Stimulated activated CD8-positive, alpha-beta memory T cell treated with anti-CD3 and anti-CD28 coated beads, Interleukin-2, amount 100 ng/mL, for 48 hours (primary cell): ENCODE measurements at regions not wholly inside any gene's neighbourhood (a gene's known extent, or its start where the extent isn't known, plus 50 kb on each side); places are given as distances from the start of the nearest gene placed in this dataset.

Experiments
- DNase-seq, 2 donors: peaks; one replicate each; pipeline ENCODE4 v3.0.0-alpha.2; 2020; ENCODE audit warnings: low read depth in 2 of 2

GRCh38 chr2:181305301-181306123 is 151.7 kb upstream of the ITGA4 start:
- no peak for DNase-seq

- no peak for DNase-seq
Observed at GRCh38 chr2:181306785-181307184, 150.4 kb upstream of the ITGA4 start.

- DNase-seq, result no peak
Observed at GRCh38 chr2:181307203-181307991, 149.8 kb upstream of the ITGA4 start.

- DNase-seq, result no peak
Observed at GRCh38 chr2:181308766-181309515, 148.2 kb upstream of the ITGA4 start.

DNA sequence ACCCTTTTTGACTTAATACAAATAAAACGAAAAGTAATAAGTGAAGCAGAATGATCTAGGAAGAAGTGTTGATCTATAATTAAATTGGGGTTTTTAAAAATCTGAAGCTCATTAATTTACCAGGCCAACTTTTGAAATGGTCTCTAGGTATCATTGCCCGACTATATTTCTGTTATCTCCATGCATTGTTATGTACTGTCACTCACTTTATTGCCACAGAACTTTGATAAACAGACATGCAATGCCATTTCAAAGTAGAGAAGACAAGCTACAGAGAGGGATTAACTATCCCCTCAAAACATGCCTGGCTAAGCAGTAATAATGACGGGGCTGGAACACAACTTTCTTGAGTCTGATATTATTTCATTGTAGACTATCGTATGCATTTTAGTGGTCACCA is 147.6 kb upstream of the ITGA4 start:
- DNase-seq, result no peak

DNA sequence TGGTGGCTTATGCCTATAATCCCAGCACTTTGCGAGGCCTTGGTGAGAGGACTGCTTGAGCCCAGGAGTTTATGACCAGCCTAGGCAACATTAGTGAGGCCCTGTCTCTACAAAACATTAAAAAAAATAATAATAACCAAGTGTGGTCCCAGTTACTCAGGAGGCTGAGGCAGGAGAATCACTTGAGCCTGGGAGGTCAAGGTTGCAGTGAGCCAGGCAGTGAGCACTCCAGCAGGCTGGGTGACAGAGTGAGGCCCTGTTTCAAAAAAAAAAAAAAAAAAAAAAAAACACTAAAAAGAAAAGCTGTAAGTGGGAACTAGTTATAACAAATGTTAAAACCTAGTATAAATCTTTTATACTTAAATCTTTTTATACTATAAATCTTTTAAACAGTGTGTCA is 146.2 kb upstream of the ITGA4 start:
- DNase-seq, result no peak

DNA sequence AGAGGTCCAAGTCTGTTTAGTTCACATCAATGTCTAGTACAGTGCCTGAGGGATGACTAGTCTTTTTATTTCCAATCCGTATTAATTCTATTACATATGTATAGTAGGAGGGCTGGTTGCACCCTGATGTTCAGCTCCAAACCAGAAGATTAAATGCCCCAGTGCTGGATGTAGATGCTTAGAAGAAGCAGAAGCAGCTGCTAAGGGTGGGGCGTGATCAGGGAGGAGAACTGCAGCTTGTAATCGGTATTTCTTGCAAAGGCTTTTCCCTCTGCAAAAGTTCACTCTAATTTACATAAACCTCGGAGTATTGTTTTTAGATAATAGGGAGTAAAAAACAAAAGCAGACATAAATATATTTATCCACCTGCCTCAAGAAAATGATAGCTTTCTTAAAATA is 145.3 kb upstream of the ITGA4 start:
- DNase-seq, result no peak

DNA sequence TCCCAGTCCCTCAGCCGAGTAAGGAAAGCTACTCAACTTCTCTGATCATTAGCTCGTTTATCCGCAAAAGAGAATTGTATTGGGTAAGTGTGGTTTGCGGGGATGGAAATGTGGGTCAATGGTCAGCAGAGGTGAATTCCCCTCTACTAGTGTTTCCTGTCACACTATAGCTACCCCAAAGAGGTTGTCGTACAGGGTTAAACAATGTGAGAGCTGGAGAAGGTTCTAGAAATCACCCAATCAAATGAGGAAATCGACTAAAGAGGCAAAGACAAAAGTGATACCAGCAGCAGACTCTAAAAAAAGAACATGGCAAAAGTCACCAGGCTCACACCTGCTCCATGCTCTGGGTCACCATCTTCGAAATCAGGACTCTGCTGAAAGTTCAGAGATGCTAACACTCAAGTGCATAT is 144.7 kb upstream of the ITGA4 start:
- no peak for DNase-seq

DNA sequence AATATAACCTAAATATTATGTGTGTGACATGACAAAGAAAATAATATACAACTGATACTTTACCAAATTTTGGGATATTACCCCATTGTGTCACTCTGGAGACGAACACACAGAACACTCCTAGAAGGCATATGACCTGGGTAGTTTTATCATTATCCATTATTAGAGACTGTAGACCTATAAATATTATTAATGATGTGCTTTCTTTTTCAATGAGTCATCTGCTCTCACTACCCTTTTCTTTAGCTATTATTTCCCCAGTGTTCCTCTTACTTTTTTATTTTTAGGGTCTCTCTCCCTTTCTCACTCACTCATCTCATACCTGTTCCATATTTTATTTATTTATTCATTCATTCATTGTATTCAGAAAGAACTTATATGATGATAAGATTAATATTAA is 143.3 kb upstream of the ITGA4 start:
- DNase-seq, result no peak

DNA sequence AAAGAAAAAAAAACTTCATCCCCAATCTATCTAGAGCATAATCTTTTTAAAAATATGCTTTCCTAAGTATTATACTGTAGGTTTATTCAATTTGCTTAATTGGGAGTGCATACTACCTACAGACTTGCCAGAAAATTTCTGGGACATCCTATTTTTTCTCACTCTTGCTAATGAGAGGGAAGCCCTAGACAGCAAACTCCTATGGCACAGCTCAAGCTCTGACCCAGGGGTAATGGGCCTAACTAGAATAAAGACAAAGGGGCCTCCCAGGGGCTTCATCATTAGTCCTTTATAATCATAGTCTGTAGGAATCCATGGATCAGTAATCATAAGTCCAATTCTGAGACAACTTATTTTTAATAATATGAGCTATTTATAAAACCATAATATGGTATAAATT is 142.6 kb upstream of the ITGA4 start:
- DNase-seq, result no peak

GRCh38 chr2:181317511-181317910 is 139.7 kb upstream of the ITGA4 start:
- DNase-seq, result no peak

- no peak for DNase-seq
Observed at GRCh38 chr2:181318504-181319280, 138.5 kb upstream of the ITGA4 start.

DNA sequence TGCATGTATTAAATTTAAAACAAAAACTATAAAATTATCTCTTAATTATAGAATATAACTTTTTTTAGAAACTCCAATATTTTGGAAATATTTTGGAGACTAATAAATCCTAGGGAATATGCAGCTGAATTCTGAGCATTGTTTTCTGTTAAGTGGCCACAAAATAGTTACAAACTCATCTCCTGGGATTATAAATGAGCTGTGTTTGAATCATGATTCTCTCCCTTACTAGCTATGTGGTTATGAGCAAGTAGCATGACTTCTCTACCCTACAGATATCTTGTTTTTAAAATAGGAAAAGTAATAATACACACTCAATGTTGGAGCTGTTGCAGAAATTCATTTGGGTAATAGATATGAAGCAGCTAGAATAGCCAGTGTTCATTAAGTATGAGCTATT is 137.9 kb upstream of the ITGA4 start:
- no peak for DNase-seq

DNA sequence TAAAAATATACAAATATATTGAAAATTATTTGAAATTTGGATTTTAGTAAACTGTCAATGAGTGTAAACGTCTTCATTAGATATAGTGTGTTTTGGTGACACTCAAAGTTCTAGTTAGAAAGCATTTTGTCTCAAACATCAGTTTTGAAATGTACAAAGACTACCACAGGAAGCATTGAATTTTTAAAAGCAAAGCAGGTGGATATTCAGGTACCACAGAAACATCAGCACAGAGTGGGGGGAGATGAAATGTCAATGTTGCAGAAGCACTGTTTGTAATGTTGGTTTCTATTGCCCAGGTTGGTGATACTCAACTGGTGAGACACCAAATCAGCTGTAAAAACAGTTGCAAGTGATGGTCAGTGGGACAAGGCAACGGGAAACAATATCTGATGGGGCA is 136.5 kb upstream of the ITGA4 start:
- DNase-seq, result no peak

- no peak for DNase-seq
Observed at GRCh38 chr2:181324912-181325311, 132.3 kb upstream of the ITGA4 start.

- no peak for DNase-seq
Observed at GRCh38 chr2:181326661-181327060, 130.5 kb upstream of the ITGA4 start.

DNA sequence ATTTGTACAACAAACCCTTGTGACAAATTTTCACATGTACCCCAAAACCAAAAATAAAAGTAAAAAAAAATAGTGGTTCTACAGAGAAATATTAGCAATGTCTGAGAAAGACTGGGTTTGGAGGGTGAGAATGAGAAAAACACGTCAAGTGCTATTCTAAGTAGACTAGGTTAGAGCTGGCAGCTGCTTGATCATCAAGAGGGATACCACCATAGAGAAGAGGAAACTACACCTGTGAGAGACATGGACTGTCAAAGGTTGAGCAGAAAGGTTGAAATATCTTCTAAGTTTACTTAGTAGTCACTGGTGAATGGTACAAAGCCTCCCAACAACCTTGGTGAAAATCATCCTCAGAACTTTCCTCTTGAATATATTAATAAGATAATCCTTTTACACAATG is 126.9 kb upstream of the ITGA4 start:
- no peak for DNase-seq

DNA sequence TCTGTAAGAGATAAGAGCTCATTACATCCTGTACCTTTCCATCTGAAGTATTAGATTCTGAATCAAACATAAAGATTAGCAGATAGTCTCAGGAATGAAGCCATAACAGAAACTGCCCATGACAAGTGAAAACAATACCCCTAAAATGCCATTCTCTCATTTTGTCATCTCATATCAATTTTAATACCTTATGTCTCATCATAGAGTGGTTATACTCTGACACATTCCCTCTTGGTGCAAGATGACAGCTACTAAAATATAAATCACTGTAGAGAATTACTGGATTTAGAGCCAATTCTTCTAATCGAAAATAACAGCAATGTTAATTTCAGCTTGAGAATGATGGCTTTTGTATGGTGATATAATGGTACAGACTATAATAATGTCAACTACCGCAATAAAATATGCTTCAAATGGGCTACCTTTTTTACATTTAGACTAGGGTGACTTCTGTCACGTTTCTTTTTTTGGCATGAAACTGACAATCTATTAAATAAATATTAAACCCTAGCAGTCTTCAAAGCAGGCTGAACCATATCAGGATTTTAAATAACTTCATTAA is 125.1 kb upstream of the ITGA4 start:
- DNase-seq, result no peak

GRCh38 chr2:181334158-181334826 is 122.9 kb upstream of the ITGA4 start:
- no peak for DNase-seq

GRCh38 chr2:181340891-181341290 is 116.3 kb upstream of the ITGA4 start:
- no peak for DNase-seq
